D341Med (cell line): ENCODE measurements at regions not wholly inside any gene's neighbourhood (a gene's known extent, or its start where the extent isn't known, plus 50 kb on each side); places are given as distances from the start of the nearest gene placed in this dataset.

Experiments used
- DNase-seq: peaks from one replicate; pipeline ENCODE4 v3.0.0; 2012; ENCODE audit warnings: low spot score

- no peak for DNase-seq
Observed at GRCh38 chr22:49286181-49286760, 541.4 kb downstream of the BRD1 start.

- no peak for DNase-seq
Observed at GRCh38 chr22:49284931-49285330, 542.7 kb downstream of the BRD1 start.

- no peak for DNase-seq
Observed at GRCh38 chr22:49284056-49284784, 543.5 kb downstream of the BRD1 start.

GRCh38 chr22:49282596-49282995 is 545.1 kb downstream of the BRD1 start:
- no peak for DNase-seq

- DNase-seq = no peak
Observed at GRCh38 chr22:49281467-49282340, 546.0 kb downstream of the BRD1 start.

GRCh38 chr22:49278340-49278739 is 549.3 kb downstream of the BRD1 start:
- no peak for DNase-seq

- no peak for DNase-seq
Observed at GRCh38 chr22:49276567-49276966, 551.1 kb downstream of the BRD1 start.

- no peak for DNase-seq
Observed at GRCh38 chr22:49274754-49275380, 552.8 kb downstream of the BRD1 start.

- DNase-seq = no peak
Observed at GRCh38 chr22:49272546-49273125, 555.0 kb downstream of the BRD1 start.

- no peak for DNase-seq
Observed at GRCh38 chr22:49271831-49272230, 555.8 kb downstream of the BRD1 start.

GRCh38 chr22:49271369-49271727 is 556.3 kb downstream of the BRD1 start:
- DNase-seq = no peak

GRCh38 chr22:49270595-49271368 is 556.9 kb downstream of the BRD1 start:
- DNase-seq = no peak

- DNase-seq = no peak
Observed at GRCh38 chr22:49269928-49270327, 557.7 kb downstream of the BRD1 start.

- no peak for DNase-seq
Observed at GRCh38 chr22:49269371-49269770, 558.3 kb downstream of the BRD1 start.

- no peak for DNase-seq
Observed at GRCh38 chr22:49268924-49269323, 558.7 kb downstream of the BRD1 start.

- DNase-seq = no peak
Observed at GRCh38 chr22:49267996-49268395, 559.7 kb downstream of the BRD1 start.

GRCh38 chr22:49266561-49267519 is 560.8 kb downstream of the BRD1 start:
- no peak for DNase-seq

GRCh38 chr22:49264696-49265095 is 563.0 kb downstream of the BRD1 start:
- no peak for DNase-seq

GRCh38 chr22:49263101-49263500 is 564.6 kb downstream of the BRD1 start:
- no peak for DNase-seq

GRCh38 chr22:49262167-49262566 is 565.5 kb downstream of the BRD1 start:
- DNase-seq = no peak
